ENCODE measurements at regions not wholly inside any gene's neighbourhood (a gene's known extent, or its start where the extent isn't known, plus 50 kb on each side); places are given as distances from the start of the nearest gene placed in this dataset.

GRCh38 chr9:135346438-135347050 lies 133.0 kb upstream of the PPP1R26 start:
- Histone ChIP-seq H3K9me3 (no peaks in the 10 kb centered on the region), H3K27me3 (no peaks in the 10 kb centered on the region), H3K4me3 (no peak overlapping the region), H3K27ac (no peak overlapping the region), H3K36me3 (ENCODE audit: low read depth, missing control alignments) (no peaks in the 10 kb centered on the region), H3K4me1 (no peaks in the 10 kb centered on the region)
- no peak for DNase-seq
- intact Hi-C loops (cut with DNase I; ENCODE audit: low total_unique reads) = no loop called here
- no peak for TF ChIP-seq CTCF (IDR thresholded peaks at IDR 0.05)
- no peak for TF ChIP-seq POLR2A (IDR thresholded peaks at IDR 0.05)
- WGBS, 2 donors = 84% methylated on average over 10 to 16 of the region's 16 CpGs

GRCh38 chr9:135347461-135347860 lies 132.1 kb upstream of the PPP1R26 start:
- intact Hi-C loops (cut with DNase I; ENCODE audit: low total_unique reads) = no loop called here
- DNase-seq = no peak
- H3K27me3 ChIP-seq = no peaks in the 10 kb centered on the region
- TF ChIP-seq CTCF (IDR thresholded peaks at IDR 0.05) (no peak), POLR2A (IDR thresholded peaks at IDR 0.05) (no peak)
- no peaks in the 10 kb centered on the region for H3K36me3 ChIP-seq (ENCODE audit: low read depth, missing control alignments)
- no peaks in the 10 kb centered on the region for H3K4me1 ChIP-seq
- 91 to 93% methylated on average over 10 to 14 of the region's 14 CpGs for WGBS, 2 donors
- H3K4me3 ChIP-seq = no peak overlapping the region
- no peak overlapping the region for H3K27ac ChIP-seq
- H3K9me3 ChIP-seq = no peaks in the 10 kb centered on the region

- Histone ChIP-seq H3K27me3 (no peaks in the 10 kb centered on the region), H3K36me3 (ENCODE audit: low read depth, missing control alignments) (no peaks in the 10 kb centered on the region), H3K4me1 (no peaks in the 10 kb centered on the region), H3K27ac (no peak overlapping the region), H3K4me3 (no peak overlapping the region), H3K9me3 (no peaks in the 10 kb centered on the region)
- TF ChIP-seq CTCF (IDR thresholded peaks at IDR 0.05) (no peak), POLR2A (IDR thresholded peaks at IDR 0.05) (no peak)
- intact Hi-C loops (cut with DNase I; ENCODE audit: low total_unique reads) = no loop called here
- no peak for DNase-seq
- whole genome bisulfite sequencing, 2 donors = 85 to 89% methylated on average over 15 to 21 of the region's 23 CpGs
These were observed 131.3 kb upstream of the PPP1R26 start for GRCh38 chr9:135348076-135348787.

GRCh38 chr9:135348788-135349150 lies 130.8 kb upstream of the PPP1R26 start:
- intact Hi-C loops (cut with DNase I; ENCODE audit: low total_unique reads) = no loop called here
- TF ChIP-seq POLR2A (IDR thresholded peaks at IDR 0.05) (no peak), CTCF (IDR thresholded peaks at IDR 0.05) (no peak)
- Histone ChIP-seq H3K27ac (no peak overlapping the region), H3K4me3 (no peak overlapping the region), H3K9me3 (no peaks in the 10 kb centered on the region), H3K4me1 (no peaks in the 10 kb centered on the region), H3K27me3 (no peaks in the 10 kb centered on the region), H3K36me3 (ENCODE audit: low read depth, missing control alignments) (no peaks in the 10 kb centered on the region)
- no peak for DNase-seq
- WGBS, 2 donors = 89 to 91% methylated on average over 8 to 9 of the region's 9 CpGs
